Endothelial cell of umbilical vein (primary cell): ENCODE measurements at regions not wholly inside any gene's neighbourhood (a gene's known extent, or its start where the extent isn't known, plus 50 kb on each side); places are given as distances from the start of the nearest gene placed in this dataset.

ENCODE experiments used
- BruUV-seq: library from RNA; stranded (reverse); fragments of 400-500 nt; replicated peaks from 2 replicates; lab custom pipeline; 2021; lab: Mats Ljungman, UMichigan
- CTCF ChIA-PET: fragments of 300-600, 350-600 bp; sonication (Branson Sonifier 250); formaldehyde crosslinking; loops from one replicate; lab custom pipeline; 2021; ENCODE audit warnings: antibody characterized with exemption, inconsistent platforms; lab: Charles Lee
- POLR2A ChIA-PET: fragments of 300-600, 350-600 bp; sonication (Branson Sonifier 250); formaldehyde crosslinking; loops from one replicate; lab custom pipeline; 2021; ENCODE audit warnings: antibody characterized with exemption, inconsistent platforms; lab: Charles Lee
- DNase-seq: peaks from one replicate; pipeline ENCODE4 v3.0.0-alpha.2; 2011; ENCODE audit warnings: low read depth, low spot score
- FAIRE-seq: peaks from 2 replicates; lab custom pipeline; 2011; peaks lifted over from hg19 to GRCh38; lab: Jason Lieb, UNC
- H2AFZ ChIP-seq: 2 replicates; pipeline ENCODE4 v1.6.0; 2012; ENCODE audit warnings: low read depth, low read length, control low read depth, inconsistent platforms
- H3K27ac ChIP-seq: 2 replicates; pipeline ENCODE4 v1.5.1; 2011; ENCODE audit warnings: low read depth, mild to moderate bottlenecking, control low read depth, low read length, moderate library complexity; ENCODE audit not compliant: insufficient read depth
- H3K27me3 ChIP-seq, 2 experiments: 2 replicates each; pipeline versions ENCODE4 v1.6.0 to v1.6.1; 2011; ENCODE audit warnings: low read length in 2 of 2, mixed read lengths in 1 of 2; ENCODE audit not compliant: control insufficient read depth in 2 of 2, insufficient read depth in 2 of 2
- H3K36me3 ChIP-seq, 2 experiments: 2 replicates in 1 of 2; 3 replicates in 1 of 2; pipeline ENCODE4 v1.5.1; 2011; ENCODE audit warnings: low read length in 2 of 2, mild to moderate bottlenecking in 1 of 2, moderate library complexity in 1 of 2; ENCODE audit not compliant: control insufficient read depth in 2 of 2, insufficient read depth in 2 of 2; ENCODE audit errors: extremely low read depth in 1 of 2
- H3K4me1 ChIP-seq: 3 replicates; pipeline ENCODE4 v1.5.1; 2011; ENCODE audit warnings: mild to moderate bottlenecking, low read length; ENCODE audit not compliant: control insufficient read depth, insufficient read depth; ENCODE audit errors: extremely low read depth
- H3K4me2 ChIP-seq: 2 replicates; pipeline ENCODE4 v1.6.1; 2011; ENCODE audit warnings: low read length, control low read depth, mixed read lengths; ENCODE audit not compliant: insufficient read depth
- H3K4me3 ChIP-seq, 3 experiments: fragments of 200-600 bp in 1 of 3; sonication (generic), shearing (Covaris generic) in 1 of 3; replicated peaks in 1 of 3; 2 replicates each; pipeline ENCODE4 v1.5.1; 2011 to 2016; ENCODE audit warnings: control low read depth in 3 of 3, low read length in 3 of 3, mild to moderate bottlenecking in 2 of 3, inconsistent platforms in 1 of 3, low read depth in 1 of 3, moderate library complexity in 1 of 3; ENCODE audit not compliant: insufficient read depth in 1 of 3
- H3K79me2 ChIP-seq: 2 replicates; pipeline ENCODE4 v1.6.0; 2012; ENCODE audit warnings: low read length, inconsistent platforms; ENCODE audit not compliant: control insufficient read depth, insufficient read depth
- H3K9ac ChIP-seq: replicated peaks from 2 replicates; pipeline ENCODE3; 2011; ENCODE audit warnings: low read length, control low read depth; ENCODE audit not compliant: insufficient read depth; ENCODE audit errors: extremely low read depth
- H3K9me1 ChIP-seq: replicated peaks from 3 replicates; pipeline ENCODE4 v1.6.0; 2011; ENCODE audit warnings: mild to moderate bottlenecking, low read length; ENCODE audit not compliant: control insufficient read depth, insufficient read depth; ENCODE audit errors: extremely low read depth
- H3K9me3 ChIP-seq: replicated peaks from 2 replicates; pipeline ENCODE4 v1.5.1; 2012; ENCODE audit warnings: low read length, inconsistent platforms; ENCODE audit not compliant: control insufficient read depth, insufficient read depth
- H4K20me1 ChIP-seq: replicated peaks from 2 replicates; pipeline ENCODE3; 2011; ENCODE audit warnings: mild to moderate bottlenecking, low read length; ENCODE audit not compliant: control insufficient read depth, insufficient read depth; ENCODE audit errors: extremely low read depth
- CTCF ChIP-seq, 2 donors: IDR thresholded peaks; 1 replicate in 1 of 2; 2 replicates in 1 of 2; pipeline ENCODE4 v1.5.1; 2011; ENCODE audit warnings: low read length in 2 of 2, mild to moderate bottlenecking in 2 of 2, moderate library complexity in 2 of 2, control low read depth in 1 of 2, inconsistent platforms in 1 of 2, low read depth in 1 of 2; ENCODE audit not compliant: insufficient read depth in 1 of 2; ENCODE audit errors: extremely low read depth in 1 of 2
- EZH2 ChIP-seq: IDR thresholded peaks from 2 replicates; pipeline ENCODE4 v1.6.1; 2012; ENCODE audit warnings: borderline replicate concordance, low read depth, mild to moderate bottlenecking, moderate library complexity, low read length, inconsistent platforms; ENCODE audit not compliant: severe bottlenecking
- FOS ChIP-seq: IDR thresholded peaks from 2 replicates; pipeline ENCODE4 v1.6.1; 2011; ENCODE audit warnings: mild to moderate bottlenecking, low read length, moderate library complexity, borderline replicate concordance; ENCODE audit not compliant: insufficient read depth
- GATA2 ChIP-seq: IDR thresholded peaks from 2 replicates; pipeline ENCODE4 v1.7.0; 2011; ENCODE audit warnings: low read depth, mild to moderate bottlenecking, moderate library complexity, mixed read lengths, low read length; ENCODE audit not compliant: insufficient read length, insufficient read depth
- JUN ChIP-seq: IDR thresholded peaks from 2 replicates; pipeline ENCODE4 v1.6.1; 2011; ENCODE audit warnings: borderline replicate concordance, low read depth; ENCODE audit not compliant: insufficient read length, insufficient read depth
- MAX ChIP-seq: IDR thresholded peaks from 2 replicates; pipeline ENCODE4 v1.6.1; 2011; ENCODE audit not compliant: insufficient read depth, insufficient read length
- MYC ChIP-seq: IDR thresholded peaks from one replicate; pipeline ENCODE4 v1.6.1; 2011; ENCODE audit warnings: mild to moderate bottlenecking, low read depth, low read length
- POLR2A ChIP-seq: IDR thresholded peaks from 2 replicates; pipeline ENCODE4 v1.6.1; 2012; ENCODE audit warnings: low read depth, mild to moderate bottlenecking, control low read depth, low read length
- POLR2AphosphoS5 ChIP-seq: IDR thresholded peaks from 2 replicates; pipeline ENCODE4 v1.6.1; 2012; ENCODE audit warnings: low read depth, mild to moderate bottlenecking, control low read depth, low read length, moderate library complexity; ENCODE audit not compliant: insufficient read depth
- dilution Hi-C: fragments of 300-500 bp; cut with MboI; formaldehyde crosslinking; loops from one replicate; pipeline ENCODE4 v1.15.0; 2019; ENCODE audit warnings: low sequenced_read_pairs; ENCODE audit not compliant: extremely low pct_ligation_motif_present
- intact Hi-C: fragments of 100-400 bp; cut with micrococcal nuclease; formaldehyde crosslinking; loops from one replicate; pipeline ENCODE4 v1.10.0; 2022

GRCh38 chr6:135600931-135601330 lies 103.4 kb upstream of the AHI1 start:
- Histone ChIP-seq H2AFZ (no peak overlapping the region), H3K4me3 (no peak overlapping the region), H3K4me1 (no peaks in the 10 kb centered on the region), H3K9ac (no peak overlapping the region), H3K9me1 (no peaks in the 10 kb centered on the region), H3K27ac (no peak overlapping the region), H3K79me2 (no peaks in the 10 kb centered on the region), H3K36me3 (no peaks in the 10 kb centered on the region), H3K9me3 (no peaks in the 10 kb centered on the region), H4K20me1 (no peaks in the 10 kb centered on the region), H3K4me2 (no peak overlapping the region), H3K27me3 (no peaks in the 10 kb centered on the region)
- CTCF ChIA-PET: interaction anchor here (1.1 kb wide), 1 partner anchor 309 kb away, joined by 3 read pairs; no protein-coding TSS in a partner anchor
- FAIRE-seq (no peak), DNase-seq (no peak)
- POLR2A ChIA-PET: no interaction called here
- dilution Hi-C loops (no loop called here), intact Hi-C loops (no loop called here)
- BruUV-seq: no TSS peak
- TF ChIP-seq JUN (no peak), MAX (no peak), CTCF (IDR thresholded peaks at IDR 0.05; ENCODE audit: extremely low read depth in 1 of 2, insufficient read depth in 1 of 2, low read depth in 1 of 2, low read length in 2 of 2) (no peak), POLR2A (no peak), EZH2 (no peak), FOS (no peak), POLR2AphosphoS5 (no peak), GATA2 (no peak), MYC (no peak)
